NCI-H748 (cell line): ENCODE measurements at regions not wholly inside any gene's neighbourhood (a gene's known extent, or its start where the extent isn't known, plus 50 kb on each side); places are given as distances from the start of the nearest gene placed in this dataset.
"Not testable (repeated sequence)": the region's sequence is repeated elsewhere in the genome, so short reads cannot be mapped to it uniquely, and the experiment has no call there.

Experiments
- DNase-seq: peaks from one replicate; lab custom pipeline; 2025; ENCODE audit not compliant: unreplicated experiment; lab: John Stamatoyannopoulos, UW

DNA sequence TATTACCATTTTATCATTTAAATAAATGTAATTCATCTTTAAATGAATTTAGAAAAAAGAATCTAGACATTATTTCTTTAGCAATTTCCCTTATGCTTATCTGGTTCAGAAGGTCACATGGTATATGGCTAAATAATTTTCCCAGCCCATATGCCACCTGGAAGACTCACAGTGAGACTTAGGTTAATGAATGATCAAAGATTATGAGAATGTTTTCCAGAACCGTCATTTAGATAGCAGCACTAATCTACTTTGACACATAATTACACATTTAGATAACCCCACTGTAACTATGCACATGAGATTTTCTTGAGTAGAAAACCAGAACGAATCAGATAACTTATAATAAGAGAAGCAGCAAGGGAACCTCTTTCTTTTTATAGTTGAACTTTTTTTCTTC, 124.9 kb upstream of the CCDC180 start:
- not testable (repeated sequence) for DNase-seq

- no peak for DNase-seq
Measured at GRCh38 chr9:97179616-97180015, 127.8 kb upstream of the CCDC180 start.

DNA sequence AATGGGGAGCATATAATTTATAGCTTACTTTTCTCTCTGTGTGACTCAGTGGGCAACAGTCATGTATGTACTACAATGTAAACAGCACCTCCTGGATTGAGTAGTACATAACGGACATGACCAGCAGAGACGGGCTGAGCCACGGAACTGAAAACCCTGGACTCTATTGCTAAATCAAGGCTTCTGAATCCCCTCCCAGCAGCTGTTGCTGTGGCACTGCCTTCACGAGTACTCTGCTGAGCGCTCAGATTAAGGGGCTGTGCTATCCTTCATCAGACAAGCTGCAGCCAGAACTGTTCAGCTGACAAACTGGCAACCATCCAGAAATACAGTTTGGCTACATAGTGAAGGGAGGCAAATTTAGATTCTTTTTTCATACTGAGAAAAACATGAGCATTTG, 131.3 kb upstream of the CCDC180 start:
- DNase-seq, result peak; percentile 53

GRCh38 chr9:97168174-97168573, 129.2 kb upstream of the CTSV start:
- DNase-seq, result not testable (repeated sequence)

GRCh38 chr9:97166496-97167138, 127.7 kb upstream of the CTSV start:
- DNase-seq, result not testable (repeated sequence)

GRCh38 chr9:97160255-97160654, 121.3 kb upstream of the CTSV start:
- no peak for DNase-seq

GRCh38 chr9:97158722-97159121, 119.8 kb upstream of the CTSV start:
- not testable (repeated sequence) for DNase-seq

DNA sequence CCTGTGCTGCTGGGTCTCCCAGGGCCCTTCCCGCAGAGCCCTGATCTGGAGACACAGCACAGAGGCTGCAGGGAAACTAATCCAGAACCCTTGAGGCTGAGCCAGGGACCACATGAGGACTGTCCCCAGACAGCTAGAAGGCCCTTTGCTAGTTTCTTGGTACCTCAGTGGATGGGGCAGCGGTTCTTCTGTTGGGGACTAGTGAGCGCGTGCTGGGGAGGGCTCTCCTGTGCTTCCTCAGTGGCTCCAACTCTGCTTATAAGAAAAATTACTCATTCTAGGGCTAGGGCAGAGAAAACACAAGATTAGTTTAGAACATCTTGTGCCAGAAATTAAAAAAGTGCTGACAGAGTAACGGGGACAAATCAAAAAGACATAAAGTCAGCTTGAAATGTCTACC, 116.5 kb upstream of the CTSV start:
- DNase-seq, result not testable (repeated sequence)

DNA sequence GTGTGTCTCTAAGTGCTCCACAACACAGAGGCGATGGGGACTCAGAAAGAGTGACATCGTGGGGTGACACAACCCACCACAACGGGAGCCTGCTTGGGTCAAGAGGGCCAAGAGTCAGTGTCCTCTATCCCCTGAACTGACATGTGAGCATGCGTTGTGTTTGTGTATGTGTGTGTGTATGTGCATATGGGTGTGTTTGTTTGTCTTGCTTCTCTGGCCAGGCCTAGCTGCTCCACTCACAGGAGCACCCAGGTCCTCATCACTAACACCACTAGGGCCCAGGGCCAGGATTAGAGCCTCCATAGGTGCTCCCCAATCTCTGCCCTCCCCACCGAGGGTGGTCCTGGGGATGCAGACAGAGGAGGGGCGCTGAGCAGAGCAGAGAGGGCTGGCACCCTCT, 115.0 kb upstream of the CTSV start:
- DNase-seq, result no peak

- not testable (repeated sequence) for DNase-seq
Measured at GRCh38 chr9:97153160-97153559, 114.2 kb upstream of the CTSV start.

GRCh38 chr9:97150471-97150870, 111.5 kb upstream of the CTSV start:
- DNase-seq, result not testable (repeated sequence)

DNA sequence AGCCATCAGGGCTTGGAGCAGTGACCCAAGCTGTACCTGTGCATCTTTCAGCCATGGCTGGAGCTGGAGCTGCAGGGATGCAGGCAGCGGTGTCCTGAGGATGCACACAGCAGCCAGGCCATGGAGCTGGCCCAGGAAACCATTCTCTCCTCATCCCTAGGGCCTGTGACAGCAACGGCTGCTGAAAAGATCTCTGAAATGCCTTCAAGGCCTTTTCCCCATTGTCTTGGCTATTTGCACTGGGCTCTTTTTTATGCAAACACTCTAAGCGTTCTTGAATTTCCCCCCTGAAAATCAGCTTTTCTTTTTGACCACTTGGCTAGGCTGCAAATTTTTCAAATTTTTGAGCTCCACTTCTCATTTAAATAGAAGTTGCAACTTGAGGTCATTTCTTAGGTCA, 109.5 kb upstream of the CTSV start:
- not testable (repeated sequence) for DNase-seq

- not testable (repeated sequence) for DNase-seq
Measured at GRCh38 chr9:97145680-97146079, 106.7 kb upstream of the CTSV start.

- no peak for DNase-seq
Measured at GRCh38 chr9:97140566-97140965, 101.6 kb upstream of the CTSV start.

- DNase-seq, result no peak
Measured at GRCh38 chr9:97136421-97136820, 97.5 kb upstream of the CTSV start.

- DNase-seq, result not testable (repeated sequence)
Measured at GRCh38 chr9:97133966-97134365, 95.0 kb upstream of the CTSV start.

- DNase-seq, result no peak
Measured at GRCh38 chr9:97132865-97133264, 93.9 kb upstream of the CTSV start.

DNA sequence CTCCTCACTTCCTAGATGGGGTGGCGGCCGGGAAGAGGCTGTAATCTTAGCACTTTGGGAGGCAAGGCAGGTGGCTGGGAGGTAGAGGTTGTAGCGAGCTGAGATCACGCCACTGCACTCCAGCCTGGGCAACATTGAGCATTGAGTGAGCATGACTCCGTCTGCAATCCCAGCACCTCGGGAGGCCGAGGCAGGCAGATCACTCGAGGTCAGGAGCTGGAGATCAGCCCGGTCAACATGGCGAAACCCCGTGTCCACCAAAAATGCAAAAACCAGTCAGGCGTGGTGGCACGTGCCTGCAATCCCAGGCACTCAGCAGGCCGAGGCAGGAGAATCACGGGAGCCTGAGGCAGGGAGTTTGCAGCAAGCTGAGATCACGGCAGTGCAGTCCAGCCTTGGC, 91.9 kb upstream of the CTSV start:
- DNase-seq, result not testable (repeated sequence)

GRCh38 chr9:97130387-97130786, 91.4 kb upstream of the CTSV start:
- not testable (repeated sequence) for DNase-seq

DNA sequence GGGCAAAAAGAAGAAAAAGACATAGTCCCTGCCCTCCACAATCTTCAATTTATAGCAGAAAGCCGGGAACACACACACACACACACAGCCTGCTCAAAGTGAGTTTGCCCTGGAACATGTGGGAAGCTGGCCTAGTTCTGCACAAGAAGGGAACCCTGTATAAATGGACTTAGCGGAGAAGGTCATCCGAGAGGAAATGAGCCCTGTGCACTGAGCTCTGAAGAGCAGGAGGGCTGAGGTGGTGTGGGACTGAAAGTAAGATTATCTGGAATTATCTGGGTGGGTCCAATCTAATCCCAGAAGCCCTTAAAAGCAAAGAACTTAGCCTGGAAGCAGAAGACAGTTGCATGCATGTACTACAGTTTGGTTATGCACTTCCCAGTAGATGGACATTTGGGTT, 90.0 kb upstream of the CTSV start:
- no peak for DNase-seq

DNA sequence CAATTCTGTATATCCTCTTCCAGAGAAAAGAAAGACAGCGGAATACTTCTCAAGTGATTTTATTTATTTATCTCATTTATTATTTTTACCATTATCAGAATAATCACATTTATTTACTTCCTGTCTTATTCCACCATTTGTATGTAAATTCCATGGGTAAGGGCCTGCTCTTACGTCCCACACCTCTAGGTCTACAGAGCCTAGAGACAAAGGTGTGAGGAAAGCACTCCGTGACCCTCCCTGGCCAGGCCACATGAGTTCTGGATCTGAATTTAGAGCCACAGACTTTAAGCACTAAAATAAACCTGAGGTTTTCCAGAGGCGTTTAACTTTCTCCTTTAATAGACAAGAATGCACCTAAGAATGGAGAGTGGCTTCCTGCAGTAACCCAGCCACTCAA, 85.3 kb upstream of the CTSV start:
- no peak for DNase-seq

DNA sequence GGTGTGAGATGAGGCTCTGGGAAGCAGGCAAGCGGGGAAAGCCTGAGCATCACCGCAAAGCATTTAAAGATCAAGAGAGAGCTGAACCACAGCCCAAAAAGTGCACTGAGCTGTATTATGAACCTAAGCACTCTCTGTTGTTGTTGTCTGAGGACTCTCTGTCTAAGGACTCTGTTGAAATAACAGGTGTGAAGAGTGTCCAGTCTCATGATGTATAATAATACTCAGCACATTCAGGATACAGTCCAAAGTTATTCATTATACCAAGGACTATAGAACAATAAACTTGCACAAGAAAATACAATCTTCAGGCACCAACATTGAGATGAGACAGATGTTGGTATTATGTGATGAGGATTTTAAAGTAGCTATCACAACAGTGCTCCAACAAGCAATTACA, 71.8 kb upstream of the CTSV start:
- DNase-seq, result no peak

DNA sequence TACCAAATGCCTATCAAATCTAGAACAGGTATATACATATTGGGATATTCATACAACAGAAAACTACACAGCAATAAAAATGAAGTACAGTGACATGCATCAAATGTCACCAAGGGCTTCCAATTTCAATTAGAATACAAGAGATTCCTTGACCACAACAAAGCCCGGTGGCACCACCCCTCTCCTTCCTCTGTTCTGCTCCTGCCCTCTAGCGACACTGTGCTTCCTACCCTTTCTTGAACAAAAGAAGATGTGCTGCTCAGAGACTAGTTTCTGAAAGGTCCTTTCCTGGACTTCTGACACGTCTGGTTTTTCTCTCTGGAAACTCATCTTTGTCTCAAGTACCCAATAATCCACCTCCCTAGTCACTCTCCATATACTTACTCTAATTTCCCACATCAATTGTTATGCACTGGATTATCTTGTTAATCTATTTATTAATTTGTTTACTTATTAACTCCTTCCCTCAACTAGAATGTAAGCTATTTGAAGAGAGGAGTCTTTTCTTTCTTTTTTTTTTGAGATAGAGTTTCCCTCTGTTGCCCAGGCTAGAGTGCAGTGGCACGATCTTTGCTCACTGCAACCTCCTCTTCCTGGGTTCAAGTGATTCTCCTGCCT, 70.4 kb upstream of the CTSV start:
- DNase-seq, result peak; percentile 75
